Astrocyte of the spinal cord (primary cell): ENCODE measurements at regions not wholly inside any gene's neighbourhood (a gene's known extent, or its start where the extent isn't known, plus 50 kb on each side); places are given as distances from the start of the nearest gene placed in this dataset.

Experiments
- DNase-seq: peaks from one replicate; pipeline ENCODE4 v3.0.0; 2011; ENCODE audit warnings: low read depth, low spot score
- H3K4me3 ChIP-seq: 2 replicates; pipeline ENCODE4 v1.5.1; 2011; ENCODE audit warnings: low read depth, mild to moderate bottlenecking, low read length, moderate library complexity
- CTCF ChIP-seq: IDR thresholded peaks from 2 replicates; pipeline ENCODE4 v1.5.1; 2012; ENCODE audit warnings: low read depth, mild to moderate bottlenecking, low read length, inconsistent platforms
- in situ Hi-C: cut with HindIII; loops from 2 replicates; pipeline ENCODE4 v1.10.0; 2017; ENCODE audit warnings: low sequenced_read_pairs

- in situ Hi-C loops, result no loop called here
- no peak for TF ChIP-seq CTCF
- H3K4me3 ChIP-seq, result no peak overlapping the region
- DNase-seq, result peak; percentile 61
Measured at GRCh38 chr11:91978747-91979146, 245.9 kb upstream of the FAT3 start.

GRCh38 chr11:91972665-91973266, 251.9 kb upstream of the FAT3 start:
- H3K4me3 ChIP-seq, result no peak overlapping the region
- no peak for TF ChIP-seq CTCF
- in situ Hi-C loops, result no loop called here
- no peak for DNase-seq

- no peak for TF ChIP-seq CTCF
- no peak overlapping the region for H3K4me3 ChIP-seq
- DNase-seq, result no peak
- in situ Hi-C loops, result no loop called here
Measured at GRCh38 chr11:91970624-91971023, 254.0 kb upstream of the FAT3 start.

GRCh38 chr11:91969486-91969885, 255.1 kb upstream of the FAT3 start:
- in situ Hi-C loops, result no loop called here
- DNase-seq, result no peak
- H3K4me3 ChIP-seq, result no peak overlapping the region
- no peak for TF ChIP-seq CTCF

- in situ Hi-C loops, result no loop called here
- no peak overlapping the region for H3K4me3 ChIP-seq
- TF ChIP-seq CTCF, result no peak
- DNase-seq, result no peak
Measured at GRCh38 chr11:91967691-91968045, 256.9 kb upstream of the FAT3 start.

GRCh38 chr11:91967026-91967690, 257.5 kb upstream of the FAT3 start:
- in situ Hi-C loops, result no loop called here
- no peak for DNase-seq
- TF ChIP-seq CTCF, result no peak
- no peak overlapping the region for H3K4me3 ChIP-seq
